PC-3 (cell line): ENCODE measurements at regions not wholly inside any gene's neighbourhood (a gene's known extent, or its start where the extent isn't known, plus 50 kb on each side); places are given as distances from the start of the nearest gene placed in this dataset.

Source experiments
- ATAC-seq: fragments of 200-7000 bp; cut with Tn5 transposase; 2 replicates; pipeline ENCODE4 v1.9.1; 2020; ENCODE audit warnings: mild to moderate bottlenecking, moderate library complexity
- BruUV-seq: library from RNA; stranded (reverse); fragments of 400-500 nt; replicated peaks from 2 replicates; lab custom pipeline; 2021; lab: Mats Ljungman, UMichigan
- CTCF ChIA-PET: fragments of 300-600 bp; sonication (Branson Sonifier 250); formaldehyde crosslinking; loops from one replicate; lab custom pipeline; 2022; ENCODE audit warnings: antibody characterized with exemption; lab: Charles Lee
- POLR2A ChIA-PET: fragments of 300-600 bp; sonication (Branson Sonifier 250); formaldehyde crosslinking; loops from one replicate; lab custom pipeline; 2022; ENCODE audit warnings: antibody characterized with exemption; ENCODE audit not compliant: unreplicated experiment; lab: Charles Lee
- DNase-seq: peaks from one replicate; pipeline ENCODE4 v3.0.0-alpha.2; 2015
- H2AFZ ChIP-seq: fragments of 300-600 bp; sonication (generic); 2 replicates; pipeline ENCODE4 v1.6.0; 2016; ENCODE audit warnings: antibody characterized with exemption, low read length
- H3F3A ChIP-seq: fragments of 300-600 bp; sonication (generic); one replicate; pipeline ENCODE4 v1.6.0; 2017; ENCODE audit warnings: antibody characterized with exemption, low read length, control low read depth, mild to moderate bottlenecking; ENCODE audit not compliant: unreplicated experiment
- H3K27ac ChIP-seq: fragments of 300-600 bp; sonication (generic); 2 replicates; pipeline ENCODE4 v1.5.1; 2016; ENCODE audit warnings: mild to moderate bottlenecking, low read length
- H3K27me3 ChIP-seq: fragments of 300-600 bp; sonication (generic); 2 replicates; pipeline ENCODE4 v1.6.1; 2016; ENCODE audit warnings: low read length, mixed read lengths
- H3K36me3 ChIP-seq: fragments of 300-600 bp; sonication (generic); 2 replicates; pipeline ENCODE4 v1.6.1; 2016; ENCODE audit warnings: low read depth, mixed run types, low read length, mixed read lengths
- H3K4me1 ChIP-seq: fragments of 300-600 bp; sonication (generic); 2 replicates; pipeline ENCODE4 v1.5.1; 2016; ENCODE audit warnings: low read length; ENCODE audit not compliant: insufficient read depth
- H3K4me2 ChIP-seq: fragments of 300-600 bp; sonication (generic); 2 replicates; pipeline ENCODE4 v1.6.0; 2016; ENCODE audit warnings: low read length
- H3K4me3 ChIP-seq: fragments of 300-600 bp; sonication (generic); 2 replicates; pipeline ENCODE4 v1.5.1; 2016; ENCODE audit warnings: mild to moderate bottlenecking, low read length, mixed read lengths
- H3K79me2 ChIP-seq: fragments of 300-600 bp; sonication (generic); 2 replicates; pipeline ENCODE4 v1.6.1; 2017; ENCODE audit warnings: low read length, mixed read lengths
- H3K9ac ChIP-seq: fragments of 300-600 bp; sonication (generic); 2 replicates; pipeline ENCODE4 v1.6.0; 2016; ENCODE audit warnings: mild to moderate bottlenecking, low read length
- H3K9me2 ChIP-seq: fragments of 300-600 bp; sonication (generic); replicated peaks from 2 replicates; pipeline ENCODE4 v1.6.1; 2016; ENCODE audit warnings: mixed run types, low read length, mixed read lengths
- H3K9me3 ChIP-seq: fragments of 300-600 bp; sonication (generic); 2 replicates; pipeline ENCODE4 v1.6.1; 2016; ENCODE audit warnings: low read length, mixed read lengths
- H4K20me1 ChIP-seq: fragments of 300-600 bp; sonication (generic); 2 replicates; pipeline ENCODE4 v1.6.1; 2016; ENCODE audit warnings: low read length, mixed read lengths
- EZH2 ChIP-seq: fragments of 300-600 bp; sonication (generic); IDR thresholded peaks from one replicate; pipeline ENCODE4 v1.6.1; 2017; ENCODE audit warnings: antibody characterized with exemption, mild to moderate bottlenecking, low read length; ENCODE audit not compliant: unreplicated experiment
- EZH2phosphoT487 ChIP-seq: fragments of 300-600 bp; sonication (generic); IDR thresholded peaks from 2 replicates; pipeline ENCODE4 v1.6.1; 2018; ENCODE audit warnings: mild to moderate bottlenecking, antibody characterized with exemption, low read length, borderline replicate concordance
- intact Hi-C: fragments of 100-400 bp; cut with micrococcal nuclease; formaldehyde crosslinking; loops from 2 replicates; pipeline ENCODE4 v1.9.0; 2023
- TF ChIP-seq, protein P1 (sequence below): fragments of 300-600 bp; sonication (generic); conservative IDR thresholded peaks from 2 replicates; pipeline ENCODE4 v1.5.1; 2017; ENCODE audit warnings: antibody characterized with exemption, low read depth, mild to moderate bottlenecking, low read length

DNA sequence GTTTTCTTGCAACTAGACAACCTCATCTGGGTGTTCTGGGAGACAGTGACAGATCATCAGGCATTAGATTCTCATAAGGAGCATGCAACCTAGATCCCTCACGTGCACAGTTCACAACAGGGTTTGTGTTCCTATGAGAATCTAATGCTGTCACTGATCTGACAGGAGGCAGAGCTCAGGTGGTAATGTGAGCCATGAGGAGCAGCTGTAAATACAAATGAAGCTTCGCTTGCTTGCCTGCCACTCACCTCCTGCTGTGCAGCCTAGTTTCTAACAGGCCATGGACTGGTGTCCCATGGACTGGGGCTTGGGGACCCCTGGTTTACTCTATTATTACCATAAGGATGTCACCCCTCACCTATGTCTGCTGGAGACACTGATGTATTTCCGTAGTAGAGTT lies 166.8 kb downstream of the PSAT1 start:
- Histone ChIP-seq H3K9me3 (no peaks in the 10 kb centered on the region), H3K27ac (no peak overlapping the region), H3K36me3 (no peaks in the 10 kb centered on the region), H3F3A (no peaks in the 10 kb centered on the region), H3K79me2 (no peaks in the 10 kb centered on the region), H2AFZ (no peak overlapping the region), H3K9ac (no peak overlapping the region), H3K4me1 (no peaks in the 10 kb centered on the region), H3K4me3 (no peak overlapping the region), H3K27me3 (no peaks in the 10 kb centered on the region), H4K20me1 (no peaks in the 10 kb centered on the region), H3K9me2 (no peaks in the 10 kb centered on the region), H3K4me2 (no peak overlapping the region)
- no peak for DNase-seq
- no TSS peak for BruUV-seq
- ATAC-seq = no peak
- intact Hi-C loops = no loop called here
- CTCF ChIA-PET = no interaction called here
- TF ChIP-seq EZH2 = no peak
- POLR2A ChIA-PET = no interaction called here

DNA sequence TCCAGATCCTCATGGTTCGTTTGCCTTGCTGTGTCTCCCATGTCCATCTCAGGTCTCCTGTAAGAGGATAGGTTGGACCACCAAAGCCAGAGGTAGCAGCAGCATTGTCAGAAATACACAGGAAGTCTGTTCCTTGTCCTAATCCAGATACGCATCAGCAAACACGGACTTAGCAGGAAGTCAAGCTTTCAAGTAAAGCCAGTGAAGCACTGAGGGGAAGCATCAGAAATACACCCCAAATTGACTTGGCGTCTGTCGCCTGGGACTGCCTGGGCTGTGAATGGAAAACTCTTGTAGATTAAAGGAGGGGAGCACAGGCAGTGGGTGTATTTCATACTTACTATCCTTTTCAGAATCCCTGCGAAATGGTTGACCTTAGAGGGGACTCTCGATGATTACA lies 171.3 kb downstream of the PSAT1 start:
- TF ChIP-seq EZH2phosphoT487 (no peak), EZH2 (no peak)
- TF ChIP-seq, protein P1, sequence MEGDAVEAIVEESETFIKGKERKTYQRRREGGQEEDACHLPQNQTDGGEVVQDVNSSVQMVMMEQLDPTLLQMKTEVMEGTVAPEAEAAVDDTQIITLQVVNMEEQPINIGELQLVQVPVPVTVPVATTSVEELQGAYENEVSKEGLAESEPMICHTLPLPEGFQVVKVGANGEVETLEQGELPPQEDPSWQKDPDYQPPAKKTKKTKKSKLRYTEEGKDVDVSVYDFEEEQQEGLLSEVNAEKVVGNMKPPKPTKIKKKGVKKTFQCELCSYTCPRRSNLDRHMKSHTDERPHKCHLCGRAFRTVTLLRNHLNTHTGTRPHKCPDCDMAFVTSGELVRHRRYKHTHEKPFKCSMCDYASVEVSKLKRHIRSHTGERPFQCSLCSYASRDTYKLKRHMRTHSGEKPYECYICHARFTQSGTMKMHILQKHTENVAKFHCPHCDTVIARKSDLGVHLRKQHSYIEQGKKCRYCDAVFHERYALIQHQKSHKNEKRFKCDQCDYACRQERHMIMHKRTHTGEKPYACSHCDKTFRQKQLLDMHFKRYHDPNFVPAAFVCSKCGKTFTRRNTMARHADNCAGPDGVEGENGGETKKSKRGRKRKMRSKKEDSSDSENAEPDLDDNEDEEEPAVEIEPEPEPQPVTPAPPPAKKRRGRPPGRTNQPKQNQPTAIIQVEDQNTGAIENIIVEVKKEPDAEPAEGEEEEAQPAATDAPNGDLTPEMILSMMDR = no peak
- no peaks in the 10 kb centered on the region for H3K9me3 ChIP-seq
- ChIA-PET CTCF (interaction anchor here (0.7 kb wide), 1 partner anchor 802 kb away, joined by 3 read pairs; no protein-coding TSS in a partner anchor), POLR2A (no interaction called here)
- H3K4me1 ChIP-seq = no peaks in the 10 kb centered on the region
- DNase-seq = no peak
- no peak for ATAC-seq
- H2AFZ ChIP-seq = no peak overlapping the region
- no peak overlapping the region for H3K27ac ChIP-seq
- H3K36me3 ChIP-seq = no peaks in the 10 kb centered on the region
- no peaks in the 10 kb centered on the region for H3K27me3 ChIP-seq
- H3K79me2 ChIP-seq = no peaks in the 10 kb centered on the region
- H4K20me1 ChIP-seq = no peaks in the 10 kb centered on the region
- no peak overlapping the region for H3K4me2 ChIP-seq
- H3K4me3 ChIP-seq = no peak overlapping the region
- no peaks in the 10 kb centered on the region for H3F3A ChIP-seq
- no peaks in the 10 kb centered on the region for H3K9me2 ChIP-seq
- BruUV-seq = no TSS peak
- H3K9ac ChIP-seq = no peak overlapping the region
- intact Hi-C loops = no loop called here

DNA sequence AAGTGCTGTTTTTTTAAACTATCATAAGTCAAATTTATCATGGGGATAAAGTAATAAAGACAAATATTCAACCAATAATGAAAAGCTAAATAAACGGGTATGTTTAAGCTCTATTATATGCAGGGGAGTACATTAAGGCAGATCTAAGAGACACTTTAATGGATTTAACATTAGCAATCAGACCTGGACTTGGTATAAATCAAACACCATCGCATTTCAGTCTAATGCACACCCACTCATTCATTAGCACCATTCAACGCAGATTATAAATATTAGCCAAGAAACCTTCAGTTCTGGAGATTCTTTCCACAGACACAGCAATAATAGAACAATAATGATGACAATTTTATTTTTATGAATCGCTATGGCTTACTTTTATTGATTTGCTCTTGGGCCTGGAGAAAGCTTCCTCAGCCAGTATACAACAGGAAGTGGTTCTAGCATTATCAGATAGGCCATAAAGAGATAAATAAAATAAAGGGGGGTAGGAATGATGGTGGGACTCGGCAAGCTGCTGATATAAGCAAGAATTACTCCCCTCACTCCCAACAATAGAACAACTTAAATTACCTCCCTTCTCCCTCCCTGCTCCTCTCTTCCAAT lies 172.2 kb downstream of the PSAT1 start:
- intact Hi-C loops = no loop called here
- Histone ChIP-seq H3K4me2 (no peak overlapping the region), H3K4me3 (no peak overlapping the region), H3K9me3 (no peaks in the 10 kb centered on the region), H3K27ac (no peak overlapping the region), H3K27me3 (no peaks in the 10 kb centered on the region), H3K9me2 (no peaks in the 10 kb centered on the region), H4K20me1 (no peaks in the 10 kb centered on the region), H3K36me3 (no peaks in the 10 kb centered on the region), H3K4me1 (no peaks in the 10 kb centered on the region), H3F3A (no peaks in the 10 kb centered on the region), H3K79me2 (no peaks in the 10 kb centered on the region), H3K9ac (no peak overlapping the region), H2AFZ (no peak overlapping the region)
- CTCF ChIA-PET = no interaction called here
- TF ChIP-seq EZH2phosphoT487 = no peak
- TF ChIP-seq EZH2 = no peak
- TF ChIP-seq, protein P1 = no peak
- BruUV-seq = no TSS peak
- POLR2A ChIA-PET = no interaction called here
- ATAC-seq (no peak), DNase-seq (no peak)
